MM.1S (cell line): ENCODE measurements at regions not wholly inside any gene's neighbourhood (a gene's known extent, or its start where the extent isn't known, plus 50 kb on each side); places are given as distances from the start of the nearest gene placed in this dataset.

Experiments used
- CTCF ChIP-seq: fragments of 300-600 bp; sonication (generic); IDR thresholded peaks from 2 replicates; pipeline ENCODE4 v1.5.1; 2016; ENCODE audit warnings: antibody characterized with exemption, low read length, mixed read lengths
- EZH2 ChIP-seq: fragments of 300-600 bp; sonication (generic); optimal IDR thresholded peaks from 2 replicates; pipeline ENCODE3; 2017; ENCODE audit warnings: low read depth, mild to moderate bottlenecking, antibody characterized with exemption, low read length, mixed read lengths
- EZH2phosphoT487 ChIP-seq: fragments of 300-600 bp; sonication (generic); IDR thresholded peaks from 2 replicates; pipeline ENCODE4 v1.6.1; 2018; ENCODE audit warnings: antibody characterized with exemption, low read length

- TF ChIP-seq CTCF (no peak), EZH2phosphoT487 (no peak), EZH2 (no peak)
Measured at GRCh38 chr2:120988051-120988699, 252.5 kb downstream of the GLI2 start.
